ENCODE measurements at regions not wholly inside any gene's neighbourhood (a gene's known extent, or its start where the extent isn't known, plus 50 kb on each side); places are given as distances from the start of the nearest gene placed in this dataset.

GRCh38 chr16:51326131-51326856, 175.2 kb upstream of the SALL1 start:
- H3K4me3 ChIP-seq (ENCODE audit: low read length): no peak overlapping the region
- H3K9ac ChIP-seq (ENCODE audit: low read length): no peak overlapping the region
- H3K27me3 ChIP-seq (ENCODE audit: control insufficient read depth, insufficient read depth, low read length): no peaks in the 10 kb centered on the region
- H3K4me1 ChIP-seq (ENCODE audit: control insufficient read depth, insufficient read depth, low read length): no peaks in the 10 kb centered on the region
- no peaks in the 10 kb centered on the region for H3K36me3 ChIP-seq (ENCODE audit: control insufficient read depth, insufficient read depth, low read length)
- no peaks in the 10 kb centered on the region for H3K9me3 ChIP-seq (ENCODE audit: control insufficient read depth, low read length)

- H3K4me3 ChIP-seq (ENCODE audit: low read length): no peak overlapping the region
- no peaks in the 10 kb centered on the region for H3K4me1 ChIP-seq (ENCODE audit: control insufficient read depth, insufficient read depth, low read length)
- no peaks in the 10 kb centered on the region for H3K27me3 ChIP-seq (ENCODE audit: control insufficient read depth, insufficient read depth, low read length)
- H3K36me3 ChIP-seq (ENCODE audit: control insufficient read depth, insufficient read depth, low read length): no peaks in the 10 kb centered on the region
- H3K9me3 ChIP-seq (ENCODE audit: control insufficient read depth, low read length): no peaks in the 10 kb centered on the region
- H3K9ac ChIP-seq (ENCODE audit: low read length): no peak overlapping the region
Observed at GRCh38 chr16:51321251-51321650, 170.2 kb upstream of the SALL1 start.

- no peaks in the 10 kb centered on the region for H3K4me1 ChIP-seq (ENCODE audit: control insufficient read depth, insufficient read depth, low read length)
- H3K27me3 ChIP-seq (ENCODE audit: control insufficient read depth, insufficient read depth, low read length): no peaks in the 10 kb centered on the region
- H3K9me3 ChIP-seq (ENCODE audit: control insufficient read depth, low read length): no peaks in the 10 kb centered on the region
Observed at GRCh38 chr16:51317575-51317974, 166.5 kb upstream of the SALL1 start.

GRCh38 chr16:51313198-51313597, 162.1 kb upstream of the SALL1 start:
- Histone ChIP-seq H3K9me3 (ENCODE audit: control insufficient read depth, low read length) (no peaks in the 10 kb centered on the region), H3K9ac (ENCODE audit: low read length) (no peak overlapping the region), H3K4me3 (ENCODE audit: low read length) (no peak overlapping the region), H3K4me1 (ENCODE audit: control insufficient read depth, insufficient read depth, low read length) (no peaks in the 10 kb centered on the region), H3K27me3 (ENCODE audit: control insufficient read depth, insufficient read depth, low read length) (no peaks in the 10 kb centered on the region), H3K36me3 (ENCODE audit: control insufficient read depth, insufficient read depth, low read length) (no peaks in the 10 kb centered on the region)

More at GRCh38 chr16:51317575-51317974, 166.5 kb upstream of the SALL1 start:
- no peak overlapping the region for H3K4me3 ChIP-seq (ENCODE audit: low read length)
- H3K36me3 ChIP-seq (ENCODE audit: control insufficient read depth, insufficient read depth, low read length): no peaks in the 10 kb centered on the region
- no peak overlapping the region for H3K9ac ChIP-seq (ENCODE audit: low read length)

GRCh38 chr16:51312363-51313150, 161.5 kb upstream of the SALL1 start:
- Histone ChIP-seq H3K4me3 (ENCODE audit: low read length) (no peak overlapping the region), H3K4me1 (ENCODE audit: control insufficient read depth, insufficient read depth, low read length) (no peaks in the 10 kb centered on the region), H3K9me3 (ENCODE audit: control insufficient read depth, low read length) (no peaks in the 10 kb centered on the region), H3K27me3 (ENCODE audit: control insufficient read depth, insufficient read depth, low read length) (no peaks in the 10 kb centered on the region), H3K36me3 (ENCODE audit: control insufficient read depth, insufficient read depth, low read length) (no peaks in the 10 kb centered on the region), H3K9ac (ENCODE audit: low read length) (no peak overlapping the region)

GRCh38 chr16:51310159-51310558, 159.1 kb upstream of the SALL1 start:
- H3K9me3 ChIP-seq (ENCODE audit: control insufficient read depth, low read length): no peaks in the 10 kb centered on the region
- H3K27me3 ChIP-seq (ENCODE audit: control insufficient read depth, insufficient read depth, low read length): no peaks in the 10 kb centered on the region
- H3K4me3 ChIP-seq (ENCODE audit: low read length): no peak overlapping the region
- no peak overlapping the region for H3K9ac ChIP-seq (ENCODE audit: low read length)
- no peaks in the 10 kb centered on the region for H3K4me1 ChIP-seq (ENCODE audit: control insufficient read depth, insufficient read depth, low read length)
- no peaks in the 10 kb centered on the region for H3K36me3 ChIP-seq (ENCODE audit: control insufficient read depth, insufficient read depth, low read length)

- Histone ChIP-seq H3K4me3 (ENCODE audit: low read length) (no peak overlapping the region), H3K4me1 (ENCODE audit: control insufficient read depth, insufficient read depth, low read length) (no peaks in the 10 kb centered on the region), H3K9ac (ENCODE audit: low read length) (no peak overlapping the region), H3K36me3 (ENCODE audit: control insufficient read depth, insufficient read depth, low read length) (no peaks in the 10 kb centered on the region), H3K27me3 (ENCODE audit: control insufficient read depth, insufficient read depth, low read length) (no peaks in the 10 kb centered on the region), H3K9me3 (ENCODE audit: control insufficient read depth, low read length) (no peaks in the 10 kb centered on the region)
Observed at GRCh38 chr16:51306886-51307595, 156.0 kb upstream of the SALL1 start.

GRCh38 chr16:51306116-51306515, 155.0 kb upstream of the SALL1 start:
- Histone ChIP-seq H3K4me3 (ENCODE audit: low read length) (no peak overlapping the region), H3K4me1 (ENCODE audit: control insufficient read depth, insufficient read depth, low read length) (no peaks in the 10 kb centered on the region), H3K9ac (ENCODE audit: low read length) (no peak overlapping the region), H3K27me3 (ENCODE audit: control insufficient read depth, insufficient read depth, low read length) (no peaks in the 10 kb centered on the region), H3K9me3 (ENCODE audit: control insufficient read depth, low read length) (no peaks in the 10 kb centered on the region), H3K36me3 (ENCODE audit: control insufficient read depth, insufficient read depth, low read length) (no peaks in the 10 kb centered on the region)

- no peaks in the 10 kb centered on the region for H3K4me1 ChIP-seq (ENCODE audit: control insufficient read depth, insufficient read depth, low read length)
- no peaks in the 10 kb centered on the region for H3K27me3 ChIP-seq (ENCODE audit: control insufficient read depth, insufficient read depth, low read length)
- H3K36me3 ChIP-seq (ENCODE audit: control insufficient read depth, insufficient read depth, low read length): no peaks in the 10 kb centered on the region
Observed at GRCh38 chr16:51305337-51305736, 154.3 kb upstream of the SALL1 start.

GRCh38 chr16:51302042-51302441, 151.0 kb upstream of the SALL1 start:
- Histone ChIP-seq H3K9me3 (ENCODE audit: control insufficient read depth, low read length) (no peaks in the 10 kb centered on the region), H3K4me3 (ENCODE audit: low read length) (no peak overlapping the region), H3K27me3 (ENCODE audit: control insufficient read depth, insufficient read depth, low read length) (no peaks in the 10 kb centered on the region)

More at GRCh38 chr16:51305337-51305736, 154.3 kb upstream of the SALL1 start:
- Histone ChIP-seq H3K4me3 (ENCODE audit: low read length) (no peak overlapping the region), H3K9ac (ENCODE audit: low read length) (no peak overlapping the region), H3K9me3 (ENCODE audit: control insufficient read depth, low read length) (no peaks in the 10 kb centered on the region)

GRCh38 chr16:51298800-51299199, 147.7 kb upstream of the SALL1 start:
- Histone ChIP-seq H3K4me3 (ENCODE audit: low read length) (no peak overlapping the region), H3K4me1 (ENCODE audit: control insufficient read depth, insufficient read depth, low read length) (no peaks in the 10 kb centered on the region), H3K27me3 (ENCODE audit: control insufficient read depth, insufficient read depth, low read length) (no peaks in the 10 kb centered on the region), H3K36me3 (ENCODE audit: control insufficient read depth, insufficient read depth, low read length) (no peaks in the 10 kb centered on the region), H3K9ac (ENCODE audit: low read length) (no peak overlapping the region), H3K9me3 (ENCODE audit: control insufficient read depth, low read length) (no peaks in the 10 kb centered on the region)

More at GRCh38 chr16:51302042-51302441, 151.0 kb upstream of the SALL1 start:
- no peak overlapping the region for H3K9ac ChIP-seq (ENCODE audit: low read length)
- H3K36me3 ChIP-seq (ENCODE audit: control insufficient read depth, insufficient read depth, low read length): no peaks in the 10 kb centered on the region
- H3K4me1 ChIP-seq (ENCODE audit: control insufficient read depth, insufficient read depth, low read length): no peaks in the 10 kb centered on the region

Measured in mucosa of stomach (tissue), 1 donor.